GM10266 (cell line): ENCODE measurements at regions not wholly inside any gene's neighbourhood (a gene's known extent, or its start where the extent isn't known, plus 50 kb on each side); places are given as distances from the start of the nearest gene placed in this dataset.
"Not testable (repeated sequence)": the region's sequence is repeated elsewhere in the genome, so short reads cannot be mapped to it uniquely, and the experiment has no call there.

Experiments
- DNase-seq: peaks from one replicate; pipeline ENCODE4 v3.0.0; 2012; ENCODE audit errors: extremely low spot score
- TF ChIP-seq, protein P1 (sequence below): IDR thresholded peaks from 2 replicates; pipeline ENCODE4 v1.5.1; 2012; ENCODE audit warnings: mild to moderate bottlenecking, low read depth; ENCODE audit not compliant: control insufficient read depth, insufficient read depth; ENCODE audit errors: missing control alignments

DNA sequence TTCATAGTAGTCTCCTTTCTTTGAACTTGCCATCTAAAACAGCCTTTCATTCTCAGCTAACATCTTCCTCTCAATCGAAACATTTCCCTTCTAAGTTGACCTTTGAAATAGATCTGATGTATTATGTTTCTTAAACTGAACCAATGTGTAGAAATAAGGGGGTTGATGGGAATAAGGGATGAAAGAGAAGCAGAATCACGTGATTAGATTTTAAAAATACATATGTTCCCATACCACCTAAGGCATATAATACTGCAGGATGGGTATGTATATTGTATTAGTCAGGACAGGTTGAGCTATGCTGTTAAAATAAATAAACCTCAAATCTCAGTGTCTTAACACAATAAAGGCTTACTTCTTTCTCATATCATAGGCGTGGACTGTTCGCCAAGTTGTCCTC, 207.5 kb upstream of the SRD5A2 start:
- DNase-seq, result no peak
- TF ChIP-seq, protein P1, sequence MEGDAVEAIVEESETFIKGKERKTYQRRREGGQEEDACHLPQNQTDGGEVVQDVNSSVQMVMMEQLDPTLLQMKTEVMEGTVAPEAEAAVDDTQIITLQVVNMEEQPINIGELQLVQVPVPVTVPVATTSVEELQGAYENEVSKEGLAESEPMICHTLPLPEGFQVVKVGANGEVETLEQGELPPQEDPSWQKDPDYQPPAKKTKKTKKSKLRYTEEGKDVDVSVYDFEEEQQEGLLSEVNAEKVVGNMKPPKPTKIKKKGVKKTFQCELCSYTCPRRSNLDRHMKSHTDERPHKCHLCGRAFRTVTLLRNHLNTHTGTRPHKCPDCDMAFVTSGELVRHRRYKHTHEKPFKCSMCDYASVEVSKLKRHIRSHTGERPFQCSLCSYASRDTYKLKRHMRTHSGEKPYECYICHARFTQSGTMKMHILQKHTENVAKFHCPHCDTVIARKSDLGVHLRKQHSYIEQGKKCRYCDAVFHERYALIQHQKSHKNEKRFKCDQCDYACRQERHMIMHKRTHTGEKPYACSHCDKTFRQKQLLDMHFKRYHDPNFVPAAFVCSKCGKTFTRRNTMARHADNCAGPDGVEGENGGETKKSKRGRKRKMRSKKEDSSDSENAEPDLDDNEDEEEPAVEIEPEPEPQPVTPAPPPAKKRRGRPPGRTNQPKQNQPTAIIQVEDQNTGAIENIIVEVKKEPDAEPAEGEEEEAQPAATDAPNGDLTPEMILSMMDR, result no peak

DNA sequence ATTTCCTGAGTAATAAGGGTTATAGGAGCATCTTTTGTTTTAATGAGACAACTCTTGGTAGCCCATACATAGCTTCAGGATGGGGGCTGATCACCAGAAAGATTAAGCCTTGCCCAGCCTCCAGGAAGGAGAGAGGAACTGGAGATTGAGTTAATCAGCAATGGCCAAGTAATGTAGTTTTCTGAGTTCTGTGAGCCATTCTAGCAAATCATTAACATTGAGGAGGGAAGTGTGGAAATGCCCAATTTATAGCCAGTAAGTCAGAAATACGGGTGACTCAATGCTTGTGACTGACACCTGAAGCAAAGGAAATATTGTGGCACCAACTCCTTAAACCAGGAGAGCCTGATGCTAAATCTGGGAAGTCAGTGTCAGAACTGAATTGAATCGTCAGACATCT, 205.1 kb upstream of the SRD5A2 start:
- DNase-seq, result no peak
- TF ChIP-seq, protein P1, result no peak

GRCh38 chr2:31784868-31785267, 204.1 kb upstream of the SRD5A2 start:
- TF ChIP-seq, protein P1, result no peak
- no peak for DNase-seq

DNA sequence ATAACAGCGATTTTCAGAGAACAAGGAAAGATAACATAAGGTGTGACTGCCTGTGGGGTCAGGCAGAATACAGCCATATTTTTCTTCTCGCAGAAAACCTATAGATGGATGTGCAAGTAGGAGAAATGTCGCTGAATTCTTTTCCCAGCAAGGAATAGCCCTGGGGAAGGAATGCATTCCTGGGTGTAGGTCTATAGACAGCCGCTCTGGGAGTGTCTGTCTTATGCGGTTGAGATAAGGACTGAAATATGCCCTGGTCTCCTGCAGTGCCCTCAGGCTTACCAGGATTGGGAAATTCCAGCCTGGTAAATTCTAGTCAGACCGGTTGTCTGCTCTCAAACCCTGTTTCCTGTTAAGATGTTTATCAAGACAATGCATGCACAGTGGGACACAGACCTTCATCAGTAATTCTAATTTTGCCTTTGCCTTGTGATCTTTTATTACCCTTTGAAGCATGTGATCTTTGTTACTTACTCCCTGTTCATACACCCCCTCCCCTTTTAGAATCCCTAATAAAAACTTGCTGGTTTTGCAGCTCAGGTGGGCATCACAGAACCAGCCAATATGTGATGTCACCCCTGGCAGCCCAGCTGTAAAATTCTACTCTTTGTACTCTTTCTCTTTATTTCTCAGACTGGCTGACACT, 202.8 kb upstream of the SRD5A2 start:
- not testable (repeated sequence) for DNase-seq

DNA sequence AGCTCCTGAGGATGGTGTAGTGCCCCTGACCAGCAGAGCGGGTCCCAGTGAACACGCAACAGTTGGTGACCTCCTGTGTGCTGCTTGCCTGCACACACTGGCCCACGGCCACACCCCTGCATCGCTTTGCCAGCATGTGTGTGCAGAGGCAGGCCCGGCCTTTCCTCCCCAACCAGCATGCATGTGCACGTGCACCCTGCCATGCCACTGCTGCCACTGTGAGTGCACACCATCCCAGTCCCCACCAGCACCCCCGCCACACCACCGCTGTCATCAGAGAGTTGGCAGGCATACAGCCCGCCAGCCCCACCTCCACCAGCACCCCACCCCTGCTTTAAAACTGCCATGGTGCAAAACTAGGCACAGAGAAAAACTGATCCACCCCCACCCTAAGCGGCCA, 197.4 kb upstream of the SRD5A2 start:
- DNase-seq, result no peak
- TF ChIP-seq, protein P1, result no peak

GRCh38 chr2:31770741-31771140, 190.0 kb upstream of the SRD5A2 start:
- no peak for DNase-seq
- TF ChIP-seq, protein P1, result no peak

DNA sequence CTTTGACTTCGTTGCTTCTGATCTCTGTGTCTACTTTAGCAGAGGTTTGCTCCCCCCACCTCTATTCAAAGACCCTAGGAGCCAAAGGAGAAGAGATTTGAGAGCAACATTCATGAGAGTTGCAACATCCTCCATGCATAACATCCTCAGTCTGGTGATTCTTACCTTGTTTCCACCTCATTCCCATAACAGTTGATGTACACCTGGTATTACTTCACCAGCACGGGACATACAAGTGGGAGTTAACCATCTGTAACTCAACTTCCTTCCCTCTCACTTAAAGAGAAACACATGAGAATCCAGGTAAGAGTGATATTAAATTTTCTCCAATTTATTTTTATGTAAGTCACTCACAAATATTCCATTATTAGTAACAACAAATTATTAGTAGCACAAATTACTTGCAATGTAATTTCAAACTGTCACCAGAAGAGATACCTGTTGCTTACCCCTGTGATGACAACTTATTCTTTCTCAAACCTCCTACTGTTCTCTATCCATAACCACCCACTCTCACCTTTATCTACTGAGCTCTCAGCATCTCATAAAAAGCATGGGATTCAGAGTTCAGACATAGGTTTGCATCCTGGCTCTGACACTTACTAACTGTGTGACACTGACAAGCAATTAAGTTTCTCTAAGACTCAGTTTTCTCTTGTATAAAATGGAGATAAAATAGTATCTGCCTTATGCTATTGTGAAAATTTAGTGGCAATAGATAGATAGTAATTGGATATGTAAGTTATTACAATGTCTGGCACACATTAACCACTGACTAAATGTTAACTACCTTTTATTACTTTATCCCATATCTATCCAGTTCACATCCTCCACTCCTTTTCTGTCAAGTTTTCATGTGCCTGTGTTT, 184.6 kb upstream of the SRD5A2 start:
- TF ChIP-seq, protein P1, result no peak
- no peak for DNase-seq
